ENCODE measurements at regions not wholly inside any gene's neighbourhood (a gene's known extent, or its start where the extent isn't known, plus 50 kb on each side); places are given as distances from the start of the nearest gene placed in this dataset.

- DNase-seq (ENCODE audit: low read depth), result peak; percentile 80
- TF ChIP-seq CTCF (IDR thresholded peaks at IDR 0.05; ENCODE audit: insufficient read depth, low read length), result peak; percentile 57
- no peak overlapping the region for H3K4me3 ChIP-seq (ENCODE audit: low read depth, low read length)
These were observed 75.7 kb upstream of the GLIS3 start for GRCh38 chr9:4375424-4376200.

- no peak overlapping the region for H3K4me3 ChIP-seq (ENCODE audit: low read depth, low read length)
- DNase-seq (ENCODE audit: low read depth), result peak; percentile 92
- TF ChIP-seq CTCF (IDR thresholded peaks at IDR 0.05; ENCODE audit: insufficient read depth, low read length), result no peak
These were observed 71.2 kb upstream of the GLIS3 start for GRCh38 chr9:4371108-4371507.

GRCh38 chr9:4370501-4370900, 70.6 kb upstream of the GLIS3 start:
- no peak overlapping the region for H3K4me3 ChIP-seq (ENCODE audit: low read depth, low read length)

GRCh38 chr9:4366591-4367330, 66.9 kb upstream of the GLIS3 start:
- peak; percentile 85 for TF ChIP-seq CTCF (IDR thresholded peaks at IDR 0.05; ENCODE audit: insufficient read depth, low read length)
- DNase-seq (ENCODE audit: low read depth), result peak; percentile 69
- H3K4me3 ChIP-seq (ENCODE audit: low read depth, low read length), result no peak overlapping the region

More at GRCh38 chr9:4370501-4370900, 70.6 kb upstream of the GLIS3 start:
- no peak for TF ChIP-seq CTCF (IDR thresholded peaks at IDR 0.05; ENCODE audit: insufficient read depth, low read length)
- no peak for DNase-seq (ENCODE audit: low read depth)

- DNase-seq (ENCODE audit: low read depth), result no peak
- no peak overlapping the region for H3K4me3 ChIP-seq (ENCODE audit: low read depth, low read length)
- TF ChIP-seq CTCF (IDR thresholded peaks at IDR 0.05; ENCODE audit: insufficient read depth, low read length), result no peak
These were observed 65.2 kb upstream of the GLIS3 start for GRCh38 chr9:4365055-4365454.

- DNase-seq (ENCODE audit: low read depth), result no peak
- no peak overlapping the region for H3K4me3 ChIP-seq (ENCODE audit: low read depth, low read length)
- TF ChIP-seq CTCF (IDR thresholded peaks at IDR 0.05; ENCODE audit: insufficient read depth, low read length), result no peak
These were observed 62.4 kb upstream of the GLIS3 start for GRCh38 chr9:4362281-4362680.
